ENCODE measurements at regions not wholly inside any gene's neighbourhood (a gene's known extent, or its start where the extent isn't known, plus 50 kb on each side); places are given as distances from the start of the nearest gene placed in this dataset.

DNA sequence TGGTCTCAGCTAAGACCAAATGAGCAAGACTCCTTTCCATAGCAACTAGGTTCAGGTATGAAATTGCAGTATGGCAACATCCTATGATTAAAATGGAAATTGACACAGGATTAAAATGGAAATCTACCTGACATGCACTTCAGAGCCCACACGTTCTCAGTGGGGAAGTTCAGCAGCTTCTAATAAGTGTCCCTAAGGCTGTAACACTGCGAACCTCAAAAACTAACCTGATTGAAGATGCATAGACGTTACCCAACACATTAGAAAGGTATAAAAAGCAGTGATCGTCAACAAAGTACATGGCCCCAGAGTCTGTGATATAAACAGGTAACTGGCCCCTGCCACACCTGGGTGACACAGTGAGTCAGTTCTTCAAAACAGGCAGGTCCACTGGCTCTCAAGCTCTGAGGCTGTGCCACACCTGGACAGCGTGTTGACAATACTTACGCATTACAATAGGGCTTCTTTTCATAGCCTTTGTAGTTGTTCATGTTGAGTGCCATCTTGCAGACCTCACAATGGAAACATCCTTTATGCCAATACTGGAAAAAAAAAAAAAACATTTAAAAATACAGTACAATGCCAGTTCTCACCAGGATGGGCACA is 274.9 kb upstream of the NEBL start:
- DNase-seq (ENCODE audit: low spot score): no peak

DNA sequence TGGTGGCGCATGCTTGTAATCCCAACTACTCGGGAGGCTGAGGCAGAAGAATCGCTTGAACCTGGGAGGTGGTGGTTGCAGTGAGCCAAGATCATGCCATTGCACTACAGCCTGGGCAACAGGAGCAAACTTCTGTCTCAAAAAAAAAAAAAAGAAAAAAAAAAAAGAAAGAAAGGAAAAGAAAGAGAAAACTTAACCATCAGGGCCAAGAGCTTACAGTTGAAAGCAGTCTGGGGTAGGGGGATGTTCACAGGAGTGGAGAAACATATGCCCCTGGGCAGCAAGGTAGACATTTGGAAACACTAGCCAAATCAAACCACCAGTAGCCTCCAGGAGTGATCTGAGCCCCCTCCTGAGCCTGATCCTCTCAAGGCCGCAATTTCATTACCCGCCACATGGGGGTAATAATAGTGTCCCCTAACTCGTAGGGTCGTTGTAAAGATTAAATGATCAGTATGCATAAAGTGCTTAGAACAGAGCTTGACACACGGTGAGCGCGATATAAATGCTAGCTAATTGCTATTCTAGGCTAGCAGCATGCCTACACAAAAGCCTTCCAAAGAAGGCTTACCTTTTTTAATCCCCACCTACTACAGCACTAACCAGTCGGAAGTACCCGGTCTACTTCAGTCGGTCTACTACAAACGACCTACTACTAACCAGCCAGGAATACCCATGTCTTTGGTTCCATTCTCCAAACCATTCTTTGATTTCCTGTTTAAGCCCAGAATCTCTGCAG is 274.3 kb upstream of the NEBL start:
- DNase-seq (ENCODE audit: low spot score): no peak

DNA sequence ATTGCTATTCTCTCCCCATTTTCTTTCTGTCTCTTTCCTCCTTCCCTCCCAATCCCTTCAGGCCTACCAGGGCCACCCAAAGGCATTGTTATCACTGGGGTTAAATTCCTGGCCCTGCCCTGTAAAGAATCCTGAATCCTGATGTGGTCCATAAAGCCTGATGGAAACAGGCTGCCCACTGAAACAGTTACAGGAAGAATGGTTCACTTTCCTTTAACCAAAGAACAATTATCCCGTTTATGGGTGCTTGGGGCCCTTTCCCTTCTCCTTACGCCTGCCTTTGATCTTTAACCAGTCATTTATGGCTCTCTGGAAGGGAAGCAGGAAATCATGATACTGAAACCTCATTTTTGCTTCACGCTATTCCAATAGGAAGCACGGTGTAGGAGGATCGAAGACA is 273.1 kb upstream of the NEBL start:
- DNase-seq (ENCODE audit: low spot score): no peak

DNA sequence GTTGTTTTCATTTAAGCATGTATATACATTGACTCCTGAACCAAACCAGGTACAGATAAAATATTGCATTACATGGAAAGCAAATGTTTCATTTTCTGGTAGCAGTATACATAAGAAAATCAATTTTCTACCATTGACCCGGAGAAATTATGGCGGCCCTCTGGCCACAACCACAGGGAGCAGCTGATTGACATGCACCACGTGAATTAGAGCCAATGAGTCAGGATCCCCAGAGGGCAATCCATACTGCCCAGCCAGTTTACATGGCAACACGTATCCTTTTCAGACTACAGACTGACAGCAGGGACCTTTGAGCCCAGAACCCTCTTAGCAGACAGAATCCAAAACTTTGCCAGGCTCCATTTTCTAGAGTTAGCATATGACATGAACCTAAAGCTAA is 272.2 kb upstream of the NEBL start:
- DNase-seq (ENCODE audit: low spot score): no peak

DNA sequence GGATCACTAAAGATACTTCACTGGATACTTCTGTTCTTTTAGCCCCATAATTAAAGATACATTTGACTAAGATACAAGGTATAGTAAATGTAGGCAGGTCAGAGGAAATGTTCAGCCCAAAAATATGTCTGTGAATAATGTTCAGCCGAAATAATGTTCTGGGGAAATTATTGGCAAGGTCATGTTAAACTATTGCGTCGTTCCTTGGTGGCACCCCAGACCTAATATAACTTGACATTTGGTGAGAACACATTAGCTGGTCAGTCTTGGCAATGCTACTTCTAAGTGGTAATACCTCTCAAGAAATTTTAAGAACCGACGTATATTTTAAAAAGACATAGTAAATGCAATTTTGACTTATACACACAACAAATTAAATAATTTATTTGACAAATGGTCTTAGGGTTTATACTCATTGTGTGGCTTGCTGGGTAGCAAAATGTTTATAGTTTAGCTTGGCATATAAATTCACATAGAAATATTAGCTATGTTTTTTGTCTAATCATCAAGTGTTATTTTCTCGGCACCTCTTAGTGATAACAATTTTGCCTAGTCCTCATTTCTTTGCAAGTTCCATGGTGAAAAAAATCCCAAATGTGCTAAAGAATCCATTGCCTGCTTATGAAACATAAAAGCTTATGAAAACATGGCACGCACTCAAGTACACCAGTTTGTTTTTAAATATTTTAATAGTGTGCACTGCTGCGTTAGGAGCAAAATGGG is 270.3 kb upstream of the NEBL start:
- DNase-seq (ENCODE audit: low spot score): no peak

DNA sequence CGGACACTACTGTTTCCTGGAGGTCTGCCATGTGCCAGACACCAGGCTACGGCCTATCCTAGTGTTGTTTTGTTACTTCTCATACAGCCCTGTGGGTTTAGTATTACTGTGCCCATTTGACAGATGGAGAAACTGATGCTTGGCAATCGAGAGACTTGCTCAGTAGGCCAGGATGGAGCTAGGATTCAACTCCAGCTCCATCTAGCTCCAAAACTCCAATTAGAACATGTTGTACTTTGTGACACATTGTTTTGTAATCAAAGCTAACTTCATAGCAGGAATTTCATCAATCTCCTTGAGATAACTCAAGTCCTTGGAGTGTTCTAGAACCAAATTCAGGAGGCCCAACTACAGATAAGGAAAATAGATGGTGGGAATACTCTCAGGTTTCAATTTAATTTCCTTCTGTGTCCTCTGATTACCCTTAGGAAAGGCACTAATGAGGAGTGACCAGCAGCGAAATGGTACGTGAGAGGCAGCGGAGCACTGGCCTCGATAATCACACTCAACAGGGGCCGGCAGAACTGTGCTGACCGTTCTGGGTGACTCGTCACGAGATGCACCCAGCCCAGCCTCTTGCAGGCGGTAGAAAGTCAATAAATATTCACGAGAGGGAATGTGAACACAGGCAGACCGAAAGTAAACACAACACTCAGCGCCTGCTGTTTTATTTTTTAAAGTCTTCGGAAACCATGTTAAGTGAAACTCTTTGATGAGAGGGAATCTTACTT is 269.6 kb upstream of the NEBL start:
- no peak for DNase-seq (ENCODE audit: low spot score)

DNA sequence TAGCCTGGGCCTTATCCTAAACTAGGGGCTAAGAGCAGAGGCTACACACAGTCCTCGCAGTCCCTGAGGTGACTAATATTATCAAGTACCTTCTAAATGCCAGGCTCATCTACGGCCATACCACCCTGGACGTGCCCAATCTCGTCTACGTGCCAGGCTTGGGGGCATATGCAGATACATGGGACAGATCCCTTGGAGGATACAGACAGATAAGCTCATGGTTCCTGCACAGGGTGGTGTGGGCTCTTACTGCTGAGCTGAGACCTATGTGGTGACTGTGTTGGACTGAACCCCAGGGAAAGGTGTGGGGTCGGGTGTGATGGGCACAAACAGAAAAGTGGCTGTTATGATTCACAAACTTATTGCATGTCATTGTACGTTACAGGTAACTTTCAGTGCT is 268.4 kb upstream of the NEBL start:
- no peak for DNase-seq (ENCODE audit: low spot score)

DNA sequence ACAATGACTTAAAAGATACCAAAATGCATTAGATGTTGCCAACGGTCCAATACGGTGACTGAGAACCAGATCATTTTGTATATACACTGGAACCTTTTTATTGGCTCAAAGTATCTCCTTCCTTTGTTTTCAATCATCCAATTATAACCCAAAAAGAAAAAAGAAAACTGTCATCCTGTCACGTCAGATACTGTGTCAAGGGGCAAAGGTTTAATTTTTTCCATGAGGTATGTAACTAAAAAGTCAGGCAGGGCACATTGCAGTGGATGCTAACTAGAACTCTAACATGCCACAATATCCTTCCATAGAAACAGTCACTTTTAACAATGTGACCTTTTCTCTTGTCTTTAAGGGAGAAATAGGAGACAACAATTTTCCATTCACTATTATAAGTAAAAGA is 267.6 kb upstream of the NEBL start:
- DNase-seq (ENCODE audit: low spot score): no peak

DNA sequence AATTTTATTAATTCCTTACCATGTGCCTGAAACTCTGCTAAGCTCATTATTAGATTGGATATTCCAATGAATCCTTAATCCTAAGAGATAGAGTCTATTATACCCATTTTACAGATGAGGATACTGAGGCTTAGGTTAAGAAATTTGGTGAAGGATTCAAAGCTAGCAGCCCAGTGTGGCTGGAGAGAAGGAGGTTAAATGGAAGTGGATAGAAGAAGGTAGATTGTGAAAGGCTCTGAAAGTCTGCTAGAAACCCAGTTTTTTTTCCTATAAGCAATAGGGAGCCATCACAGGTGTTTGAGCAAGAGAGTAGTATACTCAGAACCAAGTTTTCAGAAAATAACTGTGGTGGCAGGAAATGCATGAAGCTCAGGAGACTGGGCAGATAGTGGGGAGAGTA is 265.8 kb upstream of the NEBL start:
- DNase-seq (ENCODE audit: low spot score): no peak

DNA sequence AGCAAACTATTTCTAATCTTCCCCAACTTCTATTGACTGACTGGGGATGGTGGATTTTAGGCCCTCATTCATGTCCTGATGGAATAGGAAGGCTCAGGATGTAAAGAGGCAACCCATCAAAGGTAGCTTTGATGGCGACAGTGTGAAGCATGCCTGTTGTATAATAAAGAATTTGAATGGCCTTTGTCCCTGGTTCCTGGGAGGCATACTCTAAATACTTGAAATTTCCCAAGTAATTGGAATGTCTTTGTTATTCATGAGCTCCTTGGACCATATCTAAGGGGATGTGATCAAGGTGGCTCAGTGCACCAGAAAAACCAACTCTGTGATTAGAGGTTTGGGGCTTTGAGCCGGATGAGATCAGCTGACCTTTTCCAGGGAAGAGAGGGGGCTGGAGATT is 264.5 kb upstream of the NEBL start:
- DNase-seq (ENCODE audit: low spot score): no peak

DNA sequence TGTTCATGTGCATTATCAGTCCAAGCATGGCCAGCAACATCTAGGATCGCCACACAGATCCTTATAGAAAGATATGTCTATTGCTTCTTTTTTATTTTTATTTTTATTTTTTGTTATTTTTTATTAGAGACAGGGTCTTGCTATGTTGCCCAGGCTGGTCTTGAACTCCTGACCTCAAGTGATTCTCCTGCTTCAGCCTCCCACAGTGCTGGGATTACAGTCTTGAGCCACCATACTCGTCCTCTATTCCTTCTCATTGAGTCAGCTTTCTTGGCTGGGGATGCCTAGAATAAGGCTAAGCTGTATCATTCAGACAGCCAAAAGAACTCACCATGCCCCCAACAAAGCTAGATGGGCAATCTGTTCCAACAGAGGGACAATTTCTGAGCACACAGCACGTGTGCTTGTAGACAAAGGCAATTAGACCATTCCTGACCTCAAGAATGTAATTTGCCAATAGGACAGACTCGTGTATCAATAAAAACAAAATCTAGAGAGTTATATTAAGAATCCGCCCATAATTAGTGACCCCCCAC is 264.0 kb upstream of the NEBL start:
- no peak for DNase-seq (ENCODE audit: low spot score)

DNA sequence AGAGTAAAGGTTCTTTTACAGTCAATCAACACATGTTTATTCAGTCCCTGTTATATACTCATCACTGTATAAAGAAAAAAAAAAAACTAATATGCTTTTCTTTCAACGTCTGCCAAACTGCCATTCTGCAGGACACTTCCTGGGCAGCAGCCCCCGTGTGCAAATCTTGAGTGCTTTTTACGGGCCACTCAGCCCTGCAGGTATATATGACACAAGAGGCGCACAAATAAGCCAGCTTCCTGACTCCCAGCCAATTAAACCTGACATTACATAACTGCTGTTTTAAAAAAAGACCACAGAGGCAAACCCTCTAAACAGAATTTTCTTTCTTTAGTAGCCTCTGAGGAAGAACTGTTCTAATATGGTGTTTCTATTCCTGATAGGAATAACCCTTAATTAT is 263.0 kb upstream of the NEBL start:
- no peak for DNase-seq (ENCODE audit: low spot score)

DNA sequence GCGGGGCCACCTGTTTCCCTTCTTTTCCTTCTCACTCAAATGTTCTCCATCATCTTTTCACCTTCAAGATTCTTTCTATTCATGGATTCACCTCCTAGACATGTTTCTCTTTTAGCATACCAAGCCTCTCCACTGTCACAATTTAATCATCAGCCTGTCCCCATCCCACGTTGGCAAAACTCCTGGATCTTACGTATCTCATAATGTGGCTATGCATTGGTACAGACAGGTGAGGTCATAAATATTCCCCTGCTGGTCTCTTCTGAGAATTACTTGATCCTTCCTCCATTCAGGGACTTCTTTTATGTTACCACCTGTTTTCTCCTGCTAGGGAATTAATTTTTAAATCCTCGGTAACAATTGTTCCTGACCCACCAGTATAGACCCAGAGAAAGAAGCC is 262.6 kb upstream of the NEBL start:
- DNase-seq (ENCODE audit: low spot score): no peak

DNA sequence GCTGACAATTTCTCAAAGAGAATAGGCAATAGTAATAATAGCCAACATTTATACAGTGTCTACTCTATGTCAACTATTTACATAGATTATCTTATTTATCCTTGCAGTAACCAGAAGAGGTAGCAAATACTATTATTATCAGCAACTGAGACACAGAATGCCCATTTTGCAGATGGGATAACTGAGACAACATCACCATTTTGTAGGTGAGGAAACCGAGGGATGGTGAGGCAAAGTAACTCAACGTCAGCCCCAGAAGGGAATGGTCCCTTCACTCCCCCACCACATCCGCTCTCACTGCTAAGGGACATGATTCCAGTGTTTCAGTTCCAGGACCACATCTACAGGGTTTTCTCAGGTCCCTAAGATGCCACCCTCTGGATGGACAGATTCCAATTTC is 261.2 kb upstream of the NEBL start:
- no peak for DNase-seq (ENCODE audit: low spot score)

DNA sequence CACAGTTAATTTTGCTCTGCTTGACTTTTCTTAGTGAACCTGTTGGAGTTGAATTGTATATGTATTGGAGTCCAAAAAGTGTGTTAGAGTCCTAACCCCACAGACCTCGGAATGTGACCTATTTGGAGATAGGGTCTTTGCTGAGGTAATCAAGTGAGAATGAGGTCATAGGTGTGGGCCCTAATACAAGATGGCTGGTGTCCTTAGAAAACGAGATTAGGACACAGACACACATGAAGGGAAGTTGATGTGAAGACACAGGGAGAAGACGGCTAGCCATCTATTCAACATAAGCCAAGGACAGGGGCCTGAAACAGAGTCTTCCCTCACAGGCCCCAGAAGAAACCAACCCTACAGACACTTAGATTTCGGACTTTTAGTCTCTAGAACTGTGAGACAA is 260.6 kb upstream of the NEBL start:
- DNase-seq (ENCODE audit: low spot score): no peak

DNA sequence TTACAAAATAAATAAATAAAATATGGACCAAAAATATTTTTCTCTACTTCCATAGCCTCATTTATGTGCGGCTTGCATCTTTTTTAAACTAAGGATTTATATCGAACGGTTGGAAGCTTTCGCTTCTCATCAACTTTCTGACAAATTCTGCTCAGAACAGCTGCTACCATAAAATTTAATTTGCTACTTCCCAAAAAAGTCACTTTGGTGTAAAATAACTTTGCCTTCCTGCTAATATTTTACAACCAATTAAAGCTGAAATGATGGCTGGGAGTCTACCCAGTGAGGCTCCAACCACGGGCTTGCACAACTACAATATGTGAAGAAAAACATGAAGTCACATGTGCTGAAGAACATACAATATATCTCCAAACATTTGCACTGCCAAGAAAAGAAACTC is 253.1 kb upstream of the NEBL start:
- no peak for DNase-seq (ENCODE audit: low spot score)

DNA sequence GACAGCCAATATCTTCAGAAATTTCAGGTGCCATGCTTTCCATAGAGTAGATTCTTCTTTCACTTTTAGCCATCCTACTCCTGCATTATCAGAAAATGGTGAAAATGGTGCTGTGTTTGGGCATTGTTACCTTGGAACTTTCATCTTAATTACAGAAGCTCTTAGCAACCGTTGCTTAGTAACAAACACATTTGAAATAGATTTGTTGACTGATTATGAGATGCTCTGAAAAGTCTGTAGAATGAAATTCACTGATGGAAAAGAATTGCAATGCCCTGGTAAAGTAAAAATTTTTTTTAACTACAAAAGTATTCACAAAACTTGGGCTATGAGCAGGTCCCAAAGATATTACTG is 249.3 kb upstream of the NEBL start:
- no peak for DNase-seq (ENCODE audit: low spot score)

DNA sequence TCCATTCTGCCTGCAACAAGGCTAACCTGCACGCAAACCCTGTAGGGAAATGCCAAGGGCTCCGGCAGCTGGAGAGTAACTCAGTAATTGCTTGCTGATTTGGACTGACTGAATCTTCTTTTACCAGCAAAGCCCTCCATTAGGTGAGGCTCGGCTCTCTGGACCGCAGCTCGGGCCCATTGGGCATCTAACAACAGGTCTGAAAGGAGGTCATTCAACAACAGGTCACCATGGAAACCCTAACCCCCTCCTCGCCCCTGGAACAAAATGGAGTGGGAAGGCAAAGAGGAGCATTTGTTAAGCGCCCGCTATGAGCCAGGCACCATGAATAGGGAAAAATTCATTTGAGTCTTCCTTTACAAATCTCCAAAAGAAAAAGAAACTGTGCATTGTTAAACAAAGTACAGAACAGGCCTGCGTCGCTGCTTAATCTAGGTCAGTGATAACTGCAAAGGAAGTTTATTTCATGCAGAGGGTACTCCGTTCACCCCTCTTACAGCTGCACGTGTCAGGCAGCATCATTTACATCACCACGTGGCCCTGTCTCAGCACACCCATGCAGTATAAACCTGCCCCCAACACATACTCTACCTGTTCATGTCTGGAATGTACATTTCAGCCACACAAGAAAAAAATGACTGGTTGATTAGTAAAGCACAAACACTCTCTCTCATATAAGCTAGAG is 248.8 kb upstream of the NEBL start:
- no peak for DNase-seq (ENCODE audit: low spot score)

DNA sequence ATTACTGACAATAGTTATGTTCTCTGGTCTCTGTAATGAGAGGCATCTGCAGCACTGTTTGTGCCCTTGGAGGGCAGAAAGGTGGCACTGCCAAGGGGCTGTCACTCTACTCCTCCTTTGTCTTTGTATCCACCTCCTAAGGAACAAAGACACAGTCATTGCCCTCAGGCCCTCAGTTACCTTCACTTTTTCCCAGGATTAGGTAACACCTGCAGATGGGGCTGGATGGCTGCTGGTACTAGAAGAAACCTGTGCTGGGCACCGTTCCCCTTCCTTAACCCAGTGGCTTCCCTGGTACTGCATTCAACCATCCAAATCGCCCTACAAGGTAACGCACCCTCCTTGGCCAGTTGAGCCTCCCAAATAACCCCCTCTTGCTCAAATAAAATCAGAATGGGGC is 246.9 kb upstream of the NEBL start:
- DNase-seq (ENCODE audit: low spot score): no peak

DNA sequence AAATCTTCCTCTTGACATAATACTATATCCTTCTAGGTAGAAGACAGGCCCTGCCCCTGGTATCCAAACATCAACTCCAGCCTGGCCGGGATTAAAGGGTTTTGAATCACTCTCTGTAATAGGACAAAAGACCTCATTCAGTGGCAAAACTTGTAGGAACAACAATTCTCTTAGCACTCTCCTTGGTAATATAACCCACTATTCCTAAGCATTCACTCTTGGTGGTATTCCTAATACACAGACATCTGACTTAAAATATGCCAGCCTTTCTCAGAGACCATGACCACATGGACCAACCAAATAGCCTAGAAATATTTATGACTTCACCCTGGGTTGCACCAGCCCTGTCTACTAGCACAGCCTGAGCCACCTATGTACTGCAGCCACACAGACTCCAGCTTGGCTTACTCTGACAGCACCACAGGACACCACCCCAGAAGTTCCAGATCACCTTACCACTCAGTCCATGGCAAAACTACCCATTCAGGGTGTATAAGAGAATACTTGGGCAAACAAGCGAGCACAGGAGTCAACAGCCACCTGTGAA is 244.9 kb upstream of the NEBL start:
- no peak for DNase-seq (ENCODE audit: low spot score)

DNA sequence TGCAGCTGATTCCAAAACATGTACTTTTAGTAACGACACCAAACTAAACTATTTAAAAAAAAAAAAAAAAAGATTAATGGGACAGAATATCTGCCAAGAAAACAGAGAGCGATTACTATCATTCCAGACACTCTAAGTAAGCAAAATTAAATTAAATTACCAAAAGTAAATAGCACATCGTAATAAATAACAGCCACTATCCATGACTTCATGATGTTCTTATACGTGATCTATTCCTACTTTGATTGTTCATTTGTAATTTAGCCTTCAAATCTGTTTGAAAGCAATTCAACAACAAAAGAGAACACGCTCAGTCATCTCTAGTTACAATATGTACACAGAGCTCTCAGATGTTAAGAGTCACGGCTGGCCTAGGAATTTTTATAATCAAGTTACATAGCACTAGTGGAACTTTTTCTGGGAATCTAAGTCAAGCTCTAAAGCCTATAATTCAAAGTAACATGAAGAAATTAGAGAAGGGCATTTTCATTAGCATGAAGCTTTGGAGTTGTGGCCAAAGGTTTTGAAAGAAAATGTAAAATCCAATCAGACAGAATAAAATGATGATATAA is 241.7 kb upstream of the NEBL start:
- no peak for DNase-seq (ENCODE audit: low spot score)
